KMS-11 (cell line): ENCODE measurements at regions not wholly inside any gene's neighbourhood (a gene's known extent, or its start where the extent isn't known, plus 50 kb on each side); places are given as distances from the start of the nearest gene placed in this dataset.
"Not testable (repeated sequence)": the region's sequence is repeated elsewhere in the genome, so short reads cannot be mapped to it uniquely, and the experiment has no call there.

Experiments used
- H2AFZ ChIP-seq: fragments of 200-600 bp; sonication (generic); 2 replicates; pipeline ENCODE4 v1.6.1; 2016; ENCODE audit warnings: antibody characterized with exemption, mixed run types, low read depth
- H3K27ac ChIP-seq: fragments of 200-600 bp; sonication (generic); 2 replicates; pipeline ENCODE4 v1.6.1; 2016; ENCODE audit warnings: mild to moderate bottlenecking, mixed run types
- H3K27me3 ChIP-seq: fragments of 200-600 bp; sonication (generic); 2 replicates; pipeline ENCODE4 v1.6.1; 2017; ENCODE audit warnings: mild to moderate bottlenecking, low read depth, mixed run types, moderate library complexity; ENCODE audit not compliant: insufficient read depth
- H3K36me3 ChIP-seq: fragments of 200-600 bp; sonication (generic); 2 replicates; pipeline ENCODE4 v1.6.1; 2017; ENCODE audit warnings: mild to moderate bottlenecking, mixed run types; ENCODE audit not compliant: insufficient read depth
- H3K4me1 ChIP-seq: fragments of 200-600 bp; sonication (generic); 2 replicates; pipeline ENCODE4 v1.6.1; 2016; ENCODE audit warnings: mild to moderate bottlenecking, low read depth, mixed run types; ENCODE audit not compliant: poor library complexity, severe bottlenecking
- H3K4me2 ChIP-seq: fragments of 200-600 bp; sonication (generic); 2 replicates; pipeline ENCODE4 v1.7.0; 2016; ENCODE audit warnings: mild to moderate bottlenecking, mixed run types
- H3K4me3 ChIP-seq: fragments of 200-600 bp; sonication (generic); IDR thresholded peaks from 2 replicates; pipeline ENCODE4 v1.6.1; 2017; ENCODE audit warnings: low read depth, low read length, mixed read lengths; ENCODE audit not compliant: insufficient read depth
- H3K79me2 ChIP-seq: fragments of 200-600 bp; sonication (generic); 2 replicates; pipeline ENCODE4 v1.6.1; 2016; ENCODE audit warnings: low read depth, mixed run types; ENCODE audit not compliant: insufficient read depth
- H3K9ac ChIP-seq: fragments of 200-600 bp; sonication (generic); 2 replicates; pipeline ENCODE4 v1.6.1; 2016; ENCODE audit warnings: mild to moderate bottlenecking, mixed run types
- H4K20me1 ChIP-seq: fragments of 200-600 bp; sonication (generic); 2 replicates; pipeline ENCODE4 v1.6.1; 2016; ENCODE audit warnings: mild to moderate bottlenecking, mixed run types; ENCODE audit not compliant: insufficient read depth
- CTCF ChIP-seq: fragments of 200-600 bp; sonication (generic); conservative IDR thresholded peaks from 2 replicates; pipeline ENCODE4 v1.6.1; 2017; ENCODE audit warnings: low read depth, mild to moderate bottlenecking, antibody characterized with exemption, low read length, moderate library complexity, mixed read lengths

DNA sequence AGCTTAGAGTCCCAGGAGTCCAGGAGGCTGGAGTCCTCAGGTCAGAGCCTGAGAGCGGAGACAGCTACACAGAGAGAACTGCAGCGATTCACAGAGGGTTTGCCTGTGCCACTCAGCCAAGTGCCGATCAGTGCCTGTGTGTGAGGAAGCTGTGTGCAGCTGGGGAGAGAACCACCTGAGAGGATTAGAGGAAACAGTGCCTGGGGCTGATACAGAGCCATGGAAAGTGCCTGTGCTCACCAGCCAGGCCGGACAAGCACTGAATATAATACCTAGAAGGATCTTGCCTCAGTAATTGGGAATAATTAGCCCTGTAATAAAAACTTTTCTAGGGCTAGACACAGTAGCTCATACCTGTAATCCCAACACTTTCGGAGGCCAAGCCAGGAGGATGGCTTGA, 134.7 kb downstream of the ARHGAP11B start:
- not testable (repeated sequence) for H3K9ac ChIP-seq, H3K27ac ChIP-seq, H3K36me3 ChIP-seq, H3K4me3 ChIP-seq, H3K27me3 ChIP-seq, H3K4me1 ChIP-seq, H3K4me2 ChIP-seq, H4K20me1 ChIP-seq, H2AFZ ChIP-seq, H3K79me2 ChIP-seq

DNA sequence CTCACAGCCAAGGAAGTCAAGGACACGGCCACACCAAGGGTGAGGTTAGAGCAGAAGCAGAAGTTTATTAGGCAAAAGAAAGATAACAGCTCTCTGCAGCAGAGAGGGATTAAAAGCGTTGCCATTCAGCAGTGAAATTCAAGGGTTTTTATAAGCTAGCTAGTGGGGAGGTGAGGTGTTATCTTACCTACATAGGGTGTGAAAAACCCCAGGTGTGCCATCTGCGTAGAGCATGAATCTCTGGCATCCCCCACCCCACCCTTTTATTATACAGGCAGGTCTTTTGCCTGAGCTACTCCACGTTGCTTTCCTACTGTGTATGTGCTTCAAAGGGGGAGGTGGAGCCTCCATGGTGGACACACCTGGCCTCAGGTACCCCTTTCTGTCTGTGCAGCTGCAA, 135.4 kb downstream of the ARHGAP11B start:
- H3K27me3 ChIP-seq, H3K9ac ChIP-seq, H3K4me3 ChIP-seq, H3K4me2 ChIP-seq, H3K36me3 ChIP-seq, H3K79me2 ChIP-seq, H3K4me1 ChIP-seq, H3K27ac ChIP-seq, H2AFZ ChIP-seq, H4K20me1 ChIP-seq: not testable (repeated sequence)

- H3K79me2 ChIP-seq, H3K9ac ChIP-seq, H3K4me1 ChIP-seq, H3K27me3 ChIP-seq, H3K4me2 ChIP-seq, H4K20me1 ChIP-seq, H2AFZ ChIP-seq, H3K27ac ChIP-seq, H3K36me3 ChIP-seq, H3K4me3 ChIP-seq: not testable (repeated sequence)
Observed at GRCh38 chr15:30769390-30770124, 134.2 kb upstream of the FAN1 start.

GRCh38 chr15:30770759-30771158, 133.0 kb upstream of the FAN1 start:
- no peak overlapping the region for H3K9ac ChIP-seq
- no peaks in the 10 kb centered on the region; the same call in 1 of the 2 replicates for H3K36me3 ChIP-seq
- no peak overlapping the region for H3K27ac ChIP-seq
- no peak overlapping the region for H2AFZ ChIP-seq
- H4K20me1 ChIP-seq: no peaks in the 10 kb centered on the region
- TF ChIP-seq CTCF: no peak
- no peaks in the 10 kb centered on the region for H3K27me3 ChIP-seq
- H3K4me2 ChIP-seq: no peak overlapping the region
- no peaks in the 10 kb centered on the region for H3K4me1 ChIP-seq
- H3K79me2 ChIP-seq: no peaks in the 10 kb centered on the region
- no peak overlapping the region for H3K4me3 ChIP-seq

- no peaks in the 10 kb centered on the region for H4K20me1 ChIP-seq
- no peaks in the 10 kb centered on the region for H3K4me1 ChIP-seq
- H3K4me2 ChIP-seq: no peak overlapping the region
- no peak overlapping the region for H3K4me3 ChIP-seq
- H3K9ac ChIP-seq: no peak overlapping the region
- H3K36me3 ChIP-seq: no peaks in the 10 kb centered on the region
- no peaks in the 10 kb centered on the region for H3K79me2 ChIP-seq
- no peaks in the 10 kb centered on the region for H3K27me3 ChIP-seq
- TF ChIP-seq CTCF: no peak
- H2AFZ ChIP-seq: no peak overlapping the region
- H3K27ac ChIP-seq: no peak overlapping the region
Observed at GRCh38 chr15:30783019-30783418, 120.7 kb upstream of the FAN1 start.

DNA sequence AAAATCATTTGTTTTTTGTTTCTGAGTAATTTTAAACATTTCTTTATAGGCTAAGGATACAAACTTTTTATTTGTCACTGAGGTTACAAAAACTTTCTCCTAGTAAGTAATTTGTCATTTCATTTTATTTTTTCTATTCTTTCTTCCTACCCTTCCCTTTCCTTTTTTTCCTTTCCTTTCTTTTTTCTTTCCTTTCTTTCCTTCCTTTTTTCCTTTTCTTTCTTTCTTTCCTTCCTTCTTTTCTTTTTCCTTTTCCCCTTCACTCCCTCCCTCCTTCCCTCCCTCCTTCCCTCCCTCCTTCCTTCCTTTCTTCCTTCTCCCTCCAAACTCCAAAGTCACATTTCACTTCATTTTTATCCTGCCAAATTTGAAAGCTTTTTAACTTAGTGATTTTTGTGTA, 115.1 kb upstream of the FAN1 start:
- H4K20me1 ChIP-seq: no peaks in the 10 kb centered on the region
- H3K27ac ChIP-seq: no peak overlapping the region
- no peaks in the 10 kb centered on the region for H3K36me3 ChIP-seq
- H3K9ac ChIP-seq: no peak overlapping the region
- H2AFZ ChIP-seq: no peak overlapping the region
- no peaks in the 10 kb centered on the region for H3K4me1 ChIP-seq
- H3K4me3 ChIP-seq: no peak overlapping the region
- TF ChIP-seq CTCF: no peak
- no peak overlapping the region for H3K4me2 ChIP-seq
- no peaks in the 10 kb centered on the region for H3K27me3 ChIP-seq
- H3K79me2 ChIP-seq: no peaks in the 10 kb centered on the region
